ENCODE measurements at regions not wholly inside any gene's neighbourhood (a gene's known extent, or its start where the extent isn't known, plus 50 kb on each side); places are given as distances from the start of the nearest gene placed in this dataset.

- Histone ChIP-seq H3K27ac (ENCODE audit: low read length) (no peak overlapping the region), H3K27me3 (ENCODE audit: control insufficient read depth, insufficient read depth, low read length) (peaks cover 2% of the 10 kb centered on the region), H3K9me3 (ENCODE audit: control insufficient read depth, insufficient read depth, low read length) (no peaks in the 10 kb centered on the region), H3K36me3 (ENCODE audit: control insufficient read depth, insufficient read depth, low read length) (no peaks in the 10 kb centered on the region), H3K4me1 (ENCODE audit: control insufficient read depth, insufficient read depth, low read length) (no peaks in the 10 kb centered on the region), H3K4me3 (ENCODE audit: low read length) (no peak overlapping the region)
- Mint-ChIP-seq H3K27me3 (ENCODE audit: low read depth in 2 of 2) (peaks cover 7 to 14% of the 10 kb centered on the region in 2 donors), H3K4me3 (no peak overlapping the region), H3K36me3 (no peaks in the 10 kb centered on the region), H3K9me3 (no peaks in the 10 kb centered on the region), H3K4me1 (no peaks in the 10 kb centered on the region), H3K27ac (no peak overlapping the region)
- no peak for DNase-seq
- intact Hi-C loops (cut with micrococcal nuclease) = no loop called here
- 88% methylated on average over 1 of the region's 5 CpGs for WGBS (ENCODE audit: insufficient coverage)
- no peak for TF ChIP-seq CTCF (IDR thresholded peaks at IDR 0.05)
- ATAC-seq = no peak
These were observed 117.0 kb upstream of the GALNT2 start for GRCh38 chr1:229950020-229950419.

DNA sequence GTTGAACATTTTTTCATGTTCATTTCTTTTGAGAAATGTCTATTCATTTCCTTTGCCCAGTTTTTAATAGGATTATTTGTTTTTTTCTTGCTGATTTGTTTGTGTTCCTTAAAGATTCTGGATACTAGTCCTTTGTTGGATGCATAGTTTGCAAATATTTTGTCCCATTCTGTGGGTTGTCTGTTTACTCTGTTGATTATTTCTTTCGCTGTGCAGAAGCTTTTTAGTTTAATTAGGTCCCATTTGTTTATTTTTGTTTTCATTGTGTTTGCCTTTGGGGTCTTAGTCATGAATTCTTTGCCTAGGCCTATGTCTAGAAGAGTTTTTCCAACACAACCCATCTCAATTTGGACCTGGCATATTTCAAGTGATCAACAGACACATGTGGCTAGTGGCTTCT is 116.1 kb upstream of the GALNT2 start:
- no peaks in the 10 kb centered on the region for H3K9me3 Mint-ChIP-seq
- intact Hi-C loops (cut with micrococcal nuclease) = no loop called here
- no peaks in the 10 kb centered on the region for H3K36me3 Mint-ChIP-seq
- no peaks in the 10 kb centered on the region for H3K9me3 ChIP-seq (ENCODE audit: control insufficient read depth, insufficient read depth, low read length)
- DNase-seq = no peak
- 100% methylated on average over 1 of the region's 1 CpG for WGBS (ENCODE audit: insufficient coverage)
- ATAC-seq = no peak
- H3K4me1 Mint-ChIP-seq = no peaks in the 10 kb centered on the region
- peaks cover 9 to 10% of the 10 kb centered on the region in 2 donors for H3K27me3 Mint-ChIP-seq (ENCODE audit: low read depth in 2 of 2)
- H3K4me1 ChIP-seq (ENCODE audit: control insufficient read depth, insufficient read depth, low read length) = no peaks in the 10 kb centered on the region
- no peak overlapping the region for H3K27ac Mint-ChIP-seq
- peaks cover 2% of the 10 kb centered on the region for H3K27me3 ChIP-seq (ENCODE audit: control insufficient read depth, insufficient read depth, low read length)
- TF ChIP-seq CTCF (IDR thresholded peaks at IDR 0.05) = no peak
- H3K4me3 Mint-ChIP-seq = no peak overlapping the region
- H3K27ac ChIP-seq (ENCODE audit: low read length) = no peak overlapping the region
- H3K4me3 ChIP-seq (ENCODE audit: low read length) = no peak overlapping the region
- no peaks in the 10 kb centered on the region for H3K36me3 ChIP-seq (ENCODE audit: control insufficient read depth, insufficient read depth, low read length)

GRCh38 chr1:229951856-229952534 is 115.0 kb upstream of the GALNT2 start:
- Mint-ChIP-seq H3K9me3 (no peaks in the 10 kb centered on the region), H3K27ac (no peak overlapping the region), H3K4me3 (no peak overlapping the region), H3K27me3 (ENCODE audit: low read depth in 2 of 2) (peaks cover 10 to 18% of the 10 kb centered on the region in 2 donors), H3K36me3 (no peaks in the 10 kb centered on the region), H3K4me1 (no peaks in the 10 kb centered on the region)
- H3K27ac ChIP-seq (ENCODE audit: low read length) = no peak overlapping the region
- no peak for ATAC-seq
- WGBS (ENCODE audit: insufficient coverage) = 100% methylated on average over 2 of the region's 2 CpGs
- peaks cover 2% of the 10 kb centered on the region for H3K27me3 ChIP-seq (ENCODE audit: control insufficient read depth, insufficient read depth, low read length)
- intact Hi-C loops (cut with micrococcal nuclease) = no loop called here
- H3K9me3 ChIP-seq (ENCODE audit: control insufficient read depth, insufficient read depth, low read length) = no peaks in the 10 kb centered on the region
- no peaks in the 10 kb centered on the region for H3K4me1 ChIP-seq (ENCODE audit: control insufficient read depth, insufficient read depth, low read length)
- H3K36me3 ChIP-seq (ENCODE audit: control insufficient read depth, insufficient read depth, low read length) = no peaks in the 10 kb centered on the region
- no peak for DNase-seq
- TF ChIP-seq CTCF (IDR thresholded peaks at IDR 0.05) = no peak
- H3K4me3 ChIP-seq (ENCODE audit: low read length) = no peak overlapping the region
